ENCODE measurements at regions not wholly inside any gene's neighbourhood (a gene's known extent, or its start where the extent isn't known, plus 50 kb on each side); places are given as distances from the start of the nearest gene placed in this dataset.

DNA sequence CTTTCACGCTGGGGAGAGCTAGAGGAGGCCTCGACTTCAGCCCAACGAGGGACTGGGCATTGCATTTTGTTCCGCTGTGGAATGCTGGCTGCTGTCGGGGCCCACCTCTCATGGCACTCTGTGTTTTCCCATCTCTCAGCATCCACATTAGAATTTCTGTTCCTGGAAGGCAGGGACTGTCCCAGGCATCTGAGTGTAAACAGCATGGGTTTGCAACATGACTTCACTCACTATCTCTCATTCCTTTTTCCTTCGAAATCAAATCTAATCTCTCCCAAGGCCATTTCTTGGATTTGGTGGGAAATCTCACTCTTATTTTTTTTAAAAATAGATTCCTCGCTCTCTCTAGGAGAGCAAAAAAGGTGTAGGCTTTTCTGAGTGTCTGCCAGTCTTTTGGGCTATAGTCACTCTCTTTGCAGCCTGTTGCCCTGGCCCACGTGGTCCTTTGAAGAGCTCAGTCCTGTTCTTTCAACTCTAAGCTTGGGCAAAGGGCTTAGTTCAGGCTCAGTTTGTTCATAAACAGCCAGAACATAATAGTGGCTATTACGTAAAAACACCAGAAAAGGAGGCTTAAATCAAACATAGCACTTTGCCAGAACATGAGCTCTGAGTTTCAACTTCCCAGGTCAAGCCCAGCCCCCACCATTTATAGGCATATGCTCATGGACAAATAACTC lies 284.6 kb upstream of the ZFP64 start:
- DNase-seq, result no peak

DNA sequence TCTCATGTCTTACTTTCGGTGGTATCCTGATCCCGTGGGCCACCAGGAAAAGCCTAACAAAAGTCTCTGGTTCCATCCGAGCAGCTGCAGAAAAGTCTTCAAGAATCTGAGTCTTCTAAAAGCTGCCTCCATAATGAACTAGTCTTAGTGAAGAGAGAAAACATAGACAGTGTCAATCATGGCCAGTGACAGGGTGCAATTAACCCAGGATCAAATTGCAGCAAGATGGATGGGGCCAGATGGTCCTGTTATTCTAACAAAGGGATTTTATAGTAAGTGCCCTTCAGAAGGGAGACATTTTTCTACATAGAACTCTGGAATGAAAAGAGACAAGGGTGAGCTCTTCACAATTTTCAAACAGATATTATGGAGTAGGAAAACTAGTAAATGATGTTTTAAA lies 281.6 kb upstream of the ZFP64 start:
- no peak for DNase-seq

- DNase-seq, result no peak
Observed at GRCh38 chr20:52470561-52470960, 279.0 kb upstream of the ZFP64 start.

DNA sequence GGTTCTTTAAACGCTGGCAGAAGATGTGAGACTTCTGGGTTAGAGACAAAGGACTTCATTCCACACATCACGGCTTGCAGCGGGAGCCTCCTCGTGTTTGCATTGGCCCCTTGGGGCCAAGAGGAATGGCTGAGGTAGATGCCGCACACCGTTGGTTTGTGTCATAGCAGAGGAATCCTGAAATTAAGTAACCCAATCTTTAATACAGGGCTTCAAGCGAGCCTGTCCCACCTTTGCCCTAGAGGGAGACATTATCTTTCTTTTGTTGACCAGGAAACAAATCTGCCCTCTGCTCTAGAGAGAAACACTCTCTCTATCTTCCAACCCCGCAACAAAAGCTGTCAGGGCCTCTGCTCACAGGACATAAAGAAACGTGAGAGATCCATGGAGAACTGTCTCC lies 277.5 kb upstream of the ZFP64 start:
- DNase-seq, result no peak

DNA sequence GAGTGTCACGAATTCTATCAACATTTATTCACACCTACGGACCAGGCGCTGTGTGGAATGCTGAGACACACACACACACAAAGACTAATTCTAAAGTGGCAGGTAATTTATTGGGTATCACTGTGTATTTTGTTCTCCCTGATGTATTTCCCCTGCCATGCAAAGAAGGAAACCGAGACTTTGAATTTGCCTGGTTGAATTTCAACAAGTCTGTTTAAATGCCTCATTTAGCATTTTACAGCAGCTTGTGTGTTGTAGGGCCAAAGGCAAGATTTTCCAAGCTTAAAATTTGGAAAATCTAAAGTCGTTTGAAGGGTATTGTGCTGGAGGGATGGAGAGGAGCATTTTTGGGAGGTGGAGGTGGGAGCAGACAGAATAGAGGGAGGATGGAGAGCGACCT lies 274.4 kb upstream of the ZFP64 start:
- no peak for DNase-seq

DNA sequence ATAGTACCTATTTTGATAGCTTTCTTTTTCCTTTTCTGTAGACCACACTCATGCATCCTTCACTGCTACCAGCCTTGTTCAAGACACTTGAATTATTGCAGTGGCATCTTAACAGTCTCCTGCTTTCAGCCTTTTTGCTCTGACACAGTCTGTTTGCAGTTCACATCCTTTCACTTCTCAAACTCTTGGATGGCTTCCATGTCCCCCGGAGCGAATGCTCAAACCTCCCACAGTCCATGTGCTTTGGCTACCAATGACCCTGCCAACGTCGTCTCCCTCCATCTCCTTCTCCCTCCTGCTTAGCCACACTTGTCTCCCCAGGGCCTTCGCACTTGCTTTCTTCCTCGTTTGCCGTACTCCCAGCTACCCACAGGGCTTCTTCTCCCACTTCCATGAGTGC lies 270.0 kb upstream of the ZFP64 start:
- no peak for DNase-seq

GRCh38 chr20:52459150-52459549 lies 267.6 kb upstream of the ZFP64 start:
- no peak for DNase-seq

GRCh38 chr20:52457826-52458225 lies 266.2 kb upstream of the ZFP64 start:
- no peak for DNase-seq

GRCh38 chr20:52454660-52455059 lies 263.1 kb upstream of the ZFP64 start:
- no peak for DNase-seq

- no peak for DNase-seq
Observed at GRCh38 chr20:52448513-52449232, 257.1 kb upstream of the ZFP64 start.

DNA sequence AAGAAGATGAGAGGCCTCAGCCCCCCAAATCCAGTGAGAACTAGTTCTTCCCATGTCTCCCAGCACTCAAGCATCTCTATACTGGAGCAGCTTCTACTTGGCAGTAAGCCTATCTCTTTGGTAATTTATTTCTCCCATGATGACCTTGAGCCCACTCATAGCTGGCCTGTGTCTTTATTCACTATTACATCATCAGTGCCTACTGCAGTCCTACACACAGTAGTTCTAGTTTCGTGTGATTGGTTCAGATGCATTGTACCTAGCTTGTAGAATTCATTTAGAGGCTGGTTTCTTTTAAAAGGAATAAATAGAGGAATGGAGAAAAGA lies 255.6 kb upstream of the ZFP64 start:
- DNase-seq, result no peak

DNA sequence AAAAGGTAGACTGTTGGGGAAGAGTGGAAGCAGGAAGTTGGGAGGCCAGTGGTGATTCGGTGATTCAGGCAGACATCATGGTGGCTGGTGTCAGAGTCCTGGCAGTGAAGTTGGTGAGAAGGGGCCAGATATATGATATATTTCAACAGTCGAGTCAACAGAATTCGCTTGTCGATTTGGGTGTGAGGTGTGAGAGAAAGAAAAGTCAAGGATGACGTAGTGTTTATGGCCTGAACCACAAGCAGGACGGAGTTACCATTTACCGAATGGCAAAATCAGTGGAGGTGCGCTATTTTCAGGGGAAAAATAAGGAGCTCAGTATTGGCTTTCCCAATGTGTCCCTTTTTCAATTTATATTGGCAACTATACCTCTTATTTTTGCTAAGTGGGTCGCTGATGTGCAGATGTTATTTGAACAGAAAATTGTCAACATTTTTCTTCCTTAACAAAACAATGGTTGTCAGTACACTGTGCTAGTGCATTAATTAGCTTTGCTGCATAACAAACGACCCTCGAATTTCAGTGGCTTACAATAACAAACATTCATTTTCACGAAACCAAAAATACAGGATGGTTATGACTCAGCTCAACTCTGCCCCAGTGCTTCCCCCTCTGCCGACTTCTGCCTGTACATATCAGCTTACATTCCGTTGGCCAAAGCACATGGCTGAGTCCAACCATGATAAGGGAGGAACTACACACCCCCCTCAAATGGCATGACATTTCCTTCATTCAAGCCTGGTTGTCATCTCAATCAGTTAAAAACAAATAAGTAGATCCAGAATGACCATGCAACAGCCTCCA lies 255.0 kb upstream of the ZFP64 start:
- DNase-seq, result no peak

DNA sequence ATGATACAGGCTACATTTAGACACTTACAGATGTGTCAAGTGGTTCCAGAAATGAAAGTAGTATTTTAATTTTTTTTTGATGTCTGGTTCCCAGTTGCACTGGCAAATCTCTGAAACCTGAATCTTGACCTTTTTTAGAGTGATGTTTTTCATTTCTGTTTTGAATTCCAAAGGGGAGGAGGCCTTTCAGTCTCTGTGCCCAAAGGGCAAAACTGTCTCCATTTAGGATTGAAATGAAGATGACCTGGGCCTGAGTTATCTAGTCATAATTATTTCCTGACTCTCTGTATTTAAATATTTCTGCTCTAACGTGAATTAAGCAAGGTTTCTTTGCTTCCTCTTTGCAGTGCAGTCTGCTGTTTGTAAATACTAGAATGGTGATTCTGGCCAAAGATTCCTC lies 252.9 kb upstream of the ZFP64 start:
- no peak for DNase-seq

GRCh38 chr20:52443874-52444273 lies 252.3 kb upstream of the ZFP64 start:
- DNase-seq, result no peak

- DNase-seq, result no peak
Observed at GRCh38 chr20:52441710-52442109, 250.1 kb upstream of the ZFP64 start.

DNA sequence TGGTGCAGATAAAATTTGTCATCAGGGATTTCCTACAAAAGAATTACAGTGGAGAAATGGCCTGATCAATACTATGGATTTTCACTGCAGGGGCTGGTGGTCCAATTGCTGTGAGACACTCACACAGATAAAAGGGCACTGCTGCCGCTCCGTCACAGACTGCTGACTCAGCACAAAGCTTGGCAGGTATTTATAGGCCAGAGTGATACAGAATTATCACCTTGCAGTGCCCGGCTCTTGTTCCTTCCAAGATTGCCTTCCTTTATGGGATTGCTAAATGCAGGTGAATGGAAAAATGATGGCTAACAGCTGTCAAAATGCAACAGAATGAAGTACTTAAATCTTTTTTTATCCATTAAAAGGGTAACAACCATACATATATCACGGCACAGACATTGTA lies 247.8 kb upstream of the ZFP64 start:
- no peak for DNase-seq

DNA sequence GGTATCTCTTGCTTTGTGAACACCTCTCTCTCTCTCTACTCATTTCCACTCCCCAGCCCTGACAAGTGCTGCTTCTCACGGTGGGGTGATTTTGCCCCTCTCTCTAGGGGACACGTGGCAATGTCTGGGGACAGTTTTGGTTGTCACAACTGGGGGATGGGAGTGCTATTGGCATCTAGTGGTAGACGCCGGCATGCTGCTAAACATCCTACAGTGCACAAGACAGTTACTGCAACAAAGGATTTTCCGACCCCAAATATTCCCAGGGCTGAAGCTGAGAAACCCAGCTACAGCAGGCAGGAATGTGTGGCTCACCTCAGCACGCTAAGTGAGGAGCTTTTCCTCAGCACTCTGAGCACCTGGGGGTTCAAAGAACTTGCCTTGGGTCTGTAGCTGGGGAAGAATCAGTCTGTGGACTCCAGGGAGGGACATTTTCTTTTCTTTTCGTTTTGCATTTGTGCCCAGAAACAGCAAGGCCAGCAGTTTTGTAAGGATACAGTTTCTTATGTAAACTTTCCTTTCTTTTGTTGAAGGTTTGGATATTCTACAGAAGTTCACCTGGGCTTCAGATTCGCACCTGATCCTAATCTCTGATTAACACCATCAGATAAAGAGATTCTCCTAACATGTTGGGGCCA lies 246.9 kb upstream of the ZFP64 start:
- DNase-seq, result no peak

DNA sequence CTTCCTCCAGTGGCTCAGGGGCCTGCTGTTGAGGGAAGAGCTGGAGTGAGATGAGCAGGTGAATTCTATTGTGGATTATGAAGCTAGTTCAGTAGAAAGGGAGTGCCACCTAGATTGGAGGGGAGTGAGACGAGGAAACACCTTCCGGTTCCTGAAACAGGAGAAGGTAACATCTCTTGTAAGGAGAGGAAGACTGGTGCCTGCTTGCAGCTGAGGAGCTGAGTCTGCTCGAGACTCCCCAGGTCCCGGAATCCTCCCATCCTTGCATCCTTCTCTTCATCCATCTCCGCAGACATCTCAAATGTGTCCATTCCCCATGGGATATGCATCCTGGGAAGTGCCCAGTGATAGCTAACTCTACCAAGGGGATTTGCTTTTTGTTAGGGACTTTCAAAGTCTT lies 242.9 kb upstream of the ZFP64 start:
- no peak for DNase-seq

DNA sequence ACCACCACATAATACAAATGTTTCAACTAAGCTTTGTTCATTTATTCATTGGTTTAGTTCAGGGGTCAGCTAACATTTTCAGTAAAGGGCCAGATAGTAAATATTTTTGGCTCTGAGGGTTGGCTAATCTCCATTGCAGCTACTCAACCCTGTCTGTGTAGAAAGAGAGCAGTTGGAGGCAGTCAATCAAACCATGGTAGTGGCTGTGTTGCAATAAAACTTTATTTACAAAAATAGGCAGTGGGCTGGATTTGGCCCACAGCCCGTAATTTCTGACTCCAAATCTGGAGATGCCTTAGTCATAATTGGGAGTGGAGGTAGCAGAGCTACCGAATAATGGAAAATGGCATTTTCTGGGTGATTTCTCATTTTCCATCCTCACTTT lies 242.5 kb upstream of the ZFP64 start:
- no peak for DNase-seq

- DNase-seq, result no peak
Observed at GRCh38 chr20:52433326-52434040, 241.9 kb upstream of the ZFP64 start.

- DNase-seq, result no peak
Observed at GRCh38 chr20:52432740-52433139, 241.2 kb upstream of the ZFP64 start.

DNA sequence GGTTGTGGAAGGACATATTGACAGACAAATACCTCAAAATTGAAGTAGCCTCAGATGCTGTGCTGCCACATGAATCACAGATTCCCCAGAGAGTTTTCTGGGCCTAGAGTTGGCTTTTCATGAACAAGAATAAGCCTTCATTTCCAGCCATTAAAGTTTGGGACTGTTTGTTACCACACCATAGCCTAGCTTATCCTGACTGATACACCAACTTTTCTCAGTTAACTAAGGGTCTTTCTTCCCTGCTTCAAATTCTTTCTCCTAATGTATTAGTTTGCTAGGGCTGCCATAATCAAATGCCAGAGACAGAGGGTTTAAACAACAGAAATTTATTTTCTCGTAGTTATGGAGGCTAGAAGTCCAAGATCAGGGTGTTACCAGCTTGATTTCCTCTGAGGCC lies 237.4 kb upstream of the ZFP64 start:
- DNase-seq, result no peak

DNA sequence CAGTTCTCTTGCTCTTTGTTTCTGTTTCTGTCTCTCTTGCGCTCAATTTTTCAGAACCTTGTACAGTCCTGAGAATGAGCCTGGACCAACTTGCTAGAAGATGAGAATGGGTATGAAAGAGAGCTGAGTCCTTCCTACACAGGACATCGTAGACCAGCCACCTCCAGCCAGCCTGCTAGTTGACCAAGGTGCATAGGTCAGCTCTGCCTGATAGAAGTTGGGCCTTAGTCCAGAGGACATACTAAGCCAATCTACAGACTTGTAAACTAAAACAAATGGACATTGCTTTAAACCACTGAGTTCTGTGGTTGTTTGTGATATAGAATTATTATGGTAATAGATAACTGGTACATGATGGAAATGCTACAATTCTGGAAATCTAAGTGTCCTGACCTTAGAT lies 236.4 kb upstream of the ZFP64 start:
- DNase-seq, result no peak

All from NCI-H526 (cell line).